Hepatocyte (in vitro differentiated cells): ENCODE measurements at regions not wholly inside any gene's neighbourhood (a gene's known extent, or its start where the extent isn't known, plus 50 kb on each side); places are given as distances from the start of the nearest gene placed in this dataset.

Experiments used
- DNase-seq: peaks from one replicate; pipeline ENCODE4 v3.0.0-alpha.2; 2016; ENCODE audit warnings: low spot score
- H2AFZ ChIP-seq: fragments of 200-600 bp; sonication (generic); 2 replicates; pipeline ENCODE4 v1.6.0; 2016; ENCODE audit warnings: antibody characterized with exemption, mild to moderate bottlenecking
- H3K27ac ChIP-seq: fragments of 200-600 bp; sonication (generic); 2 replicates; pipeline ENCODE4 v1.5.1; 2016; ENCODE audit warnings: mild to moderate bottlenecking
- H3K27me3 ChIP-seq: fragments of 200-600 bp; sonication (generic); 2 replicates; pipeline ENCODE4 v1.6.1; 2016
- H3K36me3 ChIP-seq: fragments of 200-600 bp; sonication (generic); replicated peaks from 2 replicates; pipeline ENCODE4 v1.5.1; 2016; ENCODE audit warnings: low read depth; ENCODE audit not compliant: insufficient read depth
- H3K4me1 ChIP-seq: fragments of 200-600 bp; sonication (generic); 2 replicates; pipeline ENCODE4 v1.5.1; 2016; ENCODE audit warnings: mild to moderate bottlenecking, moderate library complexity; ENCODE audit not compliant: insufficient read depth
- H3K4me2 ChIP-seq: fragments of 200-600 bp; sonication (generic); 2 replicates; pipeline ENCODE4 v1.6.0; 2016
- H3K4me3 ChIP-seq: fragments of 200-600 bp; sonication (generic); 2 replicates; pipeline ENCODE4 v1.5.1; 2016; ENCODE audit warnings: mild to moderate bottlenecking
- H3K79me2 ChIP-seq: fragments of 200-600 bp; sonication (generic); 2 replicates; pipeline ENCODE4 v1.6.0; 2017; ENCODE audit warnings: mild to moderate bottlenecking
- H3K9me2 ChIP-seq: fragments of 200-600 bp; sonication (generic); replicated peaks from 2 replicates; pipeline ENCODE4 v1.6.0; 2017; ENCODE audit warnings: mild to moderate bottlenecking; ENCODE audit not compliant: insufficient read depth
- H3K9me3 ChIP-seq: fragments of 200-600 bp; sonication (generic); 2 replicates; pipeline ENCODE4 v1.5.1; 2016; ENCODE audit warnings: low read depth, mild to moderate bottlenecking
- H4K20me1 ChIP-seq: fragments of 200-600 bp; sonication (generic); 2 replicates; pipeline ENCODE4 v1.6.0; 2016; ENCODE audit warnings: mild to moderate bottlenecking; ENCODE audit not compliant: insufficient read depth, poor library complexity, severe bottlenecking
- CTCF ChIP-seq: fragments of 200-600 bp; sonication (generic); IDR thresholded peaks from 2 replicates; pipeline ENCODE4 v1.5.1; 2016; ENCODE audit warnings: antibody characterized with exemption, mild to moderate bottlenecking; ENCODE audit not compliant: poor library complexity
- EZH2 ChIP-seq: fragments of 200-600 bp; sonication (generic); IDR thresholded peaks from 2 replicates; pipeline ENCODE4 v1.6.1; 2016; ENCODE audit warnings: antibody characterized with exemption, mild to moderate bottlenecking, borderline replicate concordance
- EZH2phosphoT487 ChIP-seq: fragments of 200-600 bp; sonication (generic); IDR thresholded peaks from one replicate; pipeline ENCODE4 v1.6.1; 2018; ENCODE audit warnings: antibody characterized with exemption, mild to moderate bottlenecking, low read depth, moderate library complexity; ENCODE audit not compliant: unreplicated experiment, severe bottlenecking
- WGBS: methylation state at CpG from one replicate; pipeline ENCODE4 v1.1.6; 2016; ENCODE audit warnings: low lambda C conversion rate; ENCODE audit errors: missing lambda C conversion rate; 5-methylcytosine and 5-hydroxymethylcytosine counted together

GRCh38 chr16:35188288-35189155 is 1729.1 kb downstream of the TP53TG3F start:
- Histone ChIP-seq H3K4me2 (no peak overlapping the region), H3K27ac (no peak overlapping the region), H4K20me1 (no peaks in the 10 kb centered on the region), H3K36me3 (no peaks in the 10 kb centered on the region), H3K4me1 (no peaks in the 10 kb centered on the region), H3K9me3 (no peaks in the 10 kb centered on the region), H3K27me3 (no peaks in the 10 kb centered on the region), H3K4me3 (no peak overlapping the region), H2AFZ (no peak overlapping the region), H3K79me2 (no peaks in the 10 kb centered on the region), H3K9me2 (no peaks in the 10 kb centered on the region)
- DNase-seq, result no peak
- WGBS, result 49% methylated on average over 8 of the region's 8 CpGs
- TF ChIP-seq CTCF, result no peak
- no peak for TF ChIP-seq EZH2
- no peak for TF ChIP-seq EZH2phosphoT487

GRCh38 chr16:35192993-35193392 is 1733.6 kb downstream of the TP53TG3F start:
- Histone ChIP-seq H3K27me3 (no peaks in the 10 kb centered on the region), H3K4me1 (no peaks in the 10 kb centered on the region), H3K79me2 (no peaks in the 10 kb centered on the region), H3K4me2 (no peak overlapping the region), H3K36me3 (no peaks in the 10 kb centered on the region), H3K27ac (no peak overlapping the region), H3K4me3 (no peak overlapping the region), H2AFZ (no peak overlapping the region), H3K9me2 (no peaks in the 10 kb centered on the region), H3K9me3 (no peaks in the 10 kb centered on the region), H4K20me1 (no peaks in the 10 kb centered on the region)
- TF ChIP-seq EZH2 (no peak), CTCF (no peak), EZH2phosphoT487 (no peak)
- no peak for DNase-seq
- 76% methylated on average over 4 of the region's 4 CpGs for WGBS

- Histone ChIP-seq H3K4me3 (no peak overlapping the region), H3K36me3 (no peaks in the 10 kb centered on the region), H3K27me3 (no peaks in the 10 kb centered on the region), H3K9me3 (no peaks in the 10 kb centered on the region), H4K20me1 (no peaks in the 10 kb centered on the region), H3K9me2 (no peaks in the 10 kb centered on the region), H3K79me2 (no peaks in the 10 kb centered on the region), H3K4me2 (no peak overlapping the region), H3K27ac (no peak overlapping the region), H2AFZ (no peak overlapping the region), H3K4me1 (no peaks in the 10 kb centered on the region)
- 56% methylated on average over 3 of the region's 3 CpGs for WGBS
- no peak for DNase-seq
- no peak for TF ChIP-seq EZH2
- no peak for TF ChIP-seq CTCF
Observed at GRCh38 chr16:35193956-35194355, 1734.5 kb downstream of the TP53TG3F start.
